Activated CD4-positive, alpha-beta T cell treated with anti-CD3 and anti-CD28 coated beads, Interleukin-2, amount 50 U/mL, for 48 hours (primary cell): ENCODE measurements at regions not wholly inside any gene's neighbourhood (a gene's known extent, or its start where the extent isn't known, plus 50 kb on each side); places are given as distances from the start of the nearest gene placed in this dataset.

Source experiments
- DNase-seq, 2 experiments: peaks; one replicate each; pipeline ENCODE4 v3.0.0-alpha.2; 2020

- peak; percentile 69 to 75 for DNase-seq
These were observed 106.5 kb downstream of the TPRA1 start for GRCh38 chr3:127483902-127484591.

GRCh38 chr3:127483005-127483641, 107.4 kb downstream of the TPRA1 start:
- no peak for DNase-seq

GRCh38 chr3:127482216-127483004, 108.1 kb downstream of the TPRA1 start:
- no peak for DNase-seq

GRCh38 chr3:127480196-127480954, 110.2 kb downstream of the TPRA1 start:
- DNase-seq: no peak

- no peak for DNase-seq
These were observed 111.1 kb downstream of the TPRA1 start for GRCh38 chr3:127479449-127479848.

GRCh38 chr3:127478922-127479321, 111.6 kb downstream of the TPRA1 start:
- no peak for DNase-seq

GRCh38 chr3:127477396-127477795, 113.1 kb downstream of the TPRA1 start:
- no peak for DNase-seq

- DNase-seq: no peak
These were observed 113.6 kb downstream of the TPRA1 start for GRCh38 chr3:127476936-127477335.

GRCh38 chr3:127475975-127476705, 114.4 kb downstream of the TPRA1 start:
- no peak for DNase-seq

- DNase-seq: no peak
These were observed 115.1 kb downstream of the TPRA1 start for GRCh38 chr3:127475391-127475790.

GRCh38 chr3:127473244-127474024, 117.1 kb downstream of the TPRA1 start:
- DNase-seq: peak; percentile 16 to 32

GRCh38 chr3:127472506-127472905, 118.0 kb downstream of the TPRA1 start:
- DNase-seq: no peak

GRCh38 chr3:127471142-127471541, 119.4 kb downstream of the TPRA1 start:
- no peak for DNase-seq

- no peak for DNase-seq
These were observed 120.8 kb downstream of the TPRA1 start for GRCh38 chr3:127469760-127470159.

GRCh38 chr3:127467391-127467790, 123.1 kb downstream of the TPRA1 start:
- peak in 1 of 2 experiments; percentile 11 for DNase-seq

GRCh38 chr3:127464642-127465041, 125.9 kb downstream of the TPRA1 start:
- no peak for DNase-seq

- DNase-seq: no peak
These were observed 128.3 kb downstream of the TPRA1 start for GRCh38 chr3:127462111-127462655.

- no peak for DNase-seq
These were observed 129.1 kb downstream of the TPRA1 start for GRCh38 chr3:127461286-127461910.

- DNase-seq: no peak
These were observed 130.6 kb downstream of the TPRA1 start for GRCh38 chr3:127459891-127460290.
